Skin of body (tissue), 1 donor: ENCODE measurements at regions not wholly inside any gene's neighbourhood (a gene's known extent, or its start where the extent isn't known, plus 50 kb on each side); places are given as distances from the start of the nearest gene placed in this dataset.
A peak's percentile ranks its signal among the peaks of the same experiment; 100 is the strongest.
"Not testable (repeated sequence)": the region's sequence is repeated elsewhere in the genome, so short reads cannot be mapped to it uniquely, and the experiment has no call there.

Experiments used
- DNase-seq: peaks from one replicate; lab custom pipeline; 2025; lab: John Stamatoyannopoulos, UW

GRCh38 chr11:92601048-92601447 lies 368.4 kb upstream of the MTNR1B start:
- DNase-seq = no peak

- no peak for DNase-seq
Observed at GRCh38 chr11:92605667-92606066, 363.8 kb upstream of the MTNR1B start.

GRCh38 chr11:92607969-92608722 lies 361.3 kb upstream of the MTNR1B start:
- DNase-seq = no peak

GRCh38 chr11:92611157-92611556 lies 358.3 kb upstream of the MTNR1B start:
- DNase-seq = no peak

GRCh38 chr11:92618020-92618419 lies 351.4 kb upstream of the MTNR1B start:
- DNase-seq = not testable (repeated sequence)

GRCh38 chr11:92623055-92623454 lies 346.4 kb upstream of the MTNR1B start:
- DNase-seq = no peak

GRCh38 chr11:92625894-92626293 lies 343.6 kb upstream of the MTNR1B start:
- DNase-seq = no peak

GRCh38 chr11:92626624-92627023 lies 342.8 kb upstream of the MTNR1B start:
- DNase-seq = no peak

GRCh38 chr11:92627615-92628256 lies 341.7 kb upstream of the MTNR1B start:
- DNase-seq = no peak

GRCh38 chr11:92628401-92629292 lies 340.8 kb upstream of the MTNR1B start:
- no peak for DNase-seq

GRCh38 chr11:92632495-92632894 lies 337.0 kb upstream of the MTNR1B start:
- DNase-seq = no peak

- DNase-seq = no peak
Observed at GRCh38 chr11:92633820-92634219, 335.6 kb upstream of the MTNR1B start.

GRCh38 chr11:92636543-92637188 lies 332.8 kb upstream of the MTNR1B start:
- no peak for DNase-seq

GRCh38 chr11:92638678-92639077 lies 330.8 kb upstream of the MTNR1B start:
- DNase-seq = no peak

GRCh38 chr11:92642177-92642931 lies 327.1 kb upstream of the MTNR1B start:
- no peak for DNase-seq

- no peak for DNase-seq
Observed at GRCh38 chr11:92643827-92644226, 325.6 kb upstream of the MTNR1B start.

GRCh38 chr11:92644595-92645445 lies 324.6 kb upstream of the MTNR1B start:
- no peak for DNase-seq

- DNase-seq = no peak
Observed at GRCh38 chr11:92651159-92651558, 318.3 kb upstream of the MTNR1B start.

- DNase-seq = peak; percentile 16
Observed at GRCh38 chr11:92653454-92653853, 316.0 kb upstream of the MTNR1B start.

- no peak for DNase-seq
Observed at GRCh38 chr11:92656783-92657182, 312.7 kb upstream of the MTNR1B start.
